ENCODE measurements at regions not wholly inside any gene's neighbourhood (a gene's known extent, or its start where the extent isn't known, plus 50 kb on each side); places are given as distances from the start of the nearest gene placed in this dataset.

DNA sequence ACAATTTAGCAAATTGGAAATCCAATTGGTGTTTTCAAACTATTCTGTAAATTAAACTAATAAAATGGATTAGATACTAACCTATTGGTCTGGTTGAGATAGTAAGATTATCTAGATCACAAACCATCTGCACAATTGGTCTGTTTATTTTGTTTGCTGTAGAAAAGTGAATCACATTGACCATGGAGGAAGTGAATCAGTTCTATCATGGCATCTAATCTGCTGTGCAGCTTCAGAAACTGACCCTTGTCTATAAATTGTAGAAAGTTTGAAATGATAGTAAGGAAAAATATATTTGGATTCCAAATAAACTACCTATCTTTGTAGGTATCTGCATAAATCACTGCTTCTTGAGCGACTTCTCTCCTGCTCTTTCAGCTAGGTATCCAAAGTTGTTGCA is 1865.4 kb downstream of the MAT2B start (continued):
- TF ChIP-seq EZH2 (IDR thresholded peaks at IDR 0.05; ENCODE audit: borderline replicate concordance, insufficient read depth, low read length, poor library complexity, severe bottlenecking): no peak

DNA sequence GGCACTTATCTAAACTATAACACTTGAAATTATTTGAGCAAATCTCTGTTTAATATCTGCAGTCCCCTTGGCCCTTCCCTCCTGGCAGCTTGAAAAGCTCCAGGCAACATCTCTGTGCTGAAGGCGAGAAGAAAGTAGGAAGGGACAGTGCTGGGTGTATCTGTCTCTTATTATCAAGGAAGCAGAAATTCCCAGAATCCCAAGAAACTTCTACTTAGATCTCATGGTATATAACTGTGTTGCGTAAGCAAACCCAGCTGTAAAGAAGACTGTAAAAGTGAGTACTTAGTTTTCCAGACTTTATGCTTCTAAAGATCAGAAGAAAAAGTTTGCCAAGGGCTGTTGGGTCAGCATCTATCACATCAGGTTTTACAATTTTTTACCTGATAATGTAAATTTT is 1869.8 kb downstream of the MAT2B start:
- Histone ChIP-seq H3K9ac (ENCODE audit: low read length) (no peak overlapping the region), H3K79me2 (replicated peaks; ENCODE audit: insufficient read depth, low read length) (no peaks in the 10 kb centered on the region), H3K4me3 (ENCODE audit: low read length) (no peak overlapping the region), H4K20me1 (ENCODE audit: insufficient read depth) (no peaks in the 10 kb centered on the region), H3K36me3 (ENCODE audit: insufficient read depth, low read length) (no peaks in the 10 kb centered on the region), H3K9me3 (ENCODE audit: low read length) (no peaks in the 10 kb centered on the region), H3F3A (ENCODE audit: insufficient read depth, low read length, poor library complexity, severe bottlenecking) (no peaks in the 10 kb centered on the region), H3K27ac (ENCODE audit: low read length) (no peak overlapping the region), H3K9me2 (ENCODE audit: insufficient read depth, low read length) (no peaks in the 10 kb centered on the region), H3K27me3 (ENCODE audit: insufficient read depth, low read depth, low read length) (no peaks in the 10 kb centered on the region), H3K4me2 (ENCODE audit: low read length) (no peak overlapping the region), H2AFZ (ENCODE audit: low read depth, low read length) (no peak overlapping the region)
- TF ChIP-seq TAF1 (IDR thresholded peaks at IDR 0.05; ENCODE audit: low read depth): no peak
- TF ChIP-seq, protein P1, sequence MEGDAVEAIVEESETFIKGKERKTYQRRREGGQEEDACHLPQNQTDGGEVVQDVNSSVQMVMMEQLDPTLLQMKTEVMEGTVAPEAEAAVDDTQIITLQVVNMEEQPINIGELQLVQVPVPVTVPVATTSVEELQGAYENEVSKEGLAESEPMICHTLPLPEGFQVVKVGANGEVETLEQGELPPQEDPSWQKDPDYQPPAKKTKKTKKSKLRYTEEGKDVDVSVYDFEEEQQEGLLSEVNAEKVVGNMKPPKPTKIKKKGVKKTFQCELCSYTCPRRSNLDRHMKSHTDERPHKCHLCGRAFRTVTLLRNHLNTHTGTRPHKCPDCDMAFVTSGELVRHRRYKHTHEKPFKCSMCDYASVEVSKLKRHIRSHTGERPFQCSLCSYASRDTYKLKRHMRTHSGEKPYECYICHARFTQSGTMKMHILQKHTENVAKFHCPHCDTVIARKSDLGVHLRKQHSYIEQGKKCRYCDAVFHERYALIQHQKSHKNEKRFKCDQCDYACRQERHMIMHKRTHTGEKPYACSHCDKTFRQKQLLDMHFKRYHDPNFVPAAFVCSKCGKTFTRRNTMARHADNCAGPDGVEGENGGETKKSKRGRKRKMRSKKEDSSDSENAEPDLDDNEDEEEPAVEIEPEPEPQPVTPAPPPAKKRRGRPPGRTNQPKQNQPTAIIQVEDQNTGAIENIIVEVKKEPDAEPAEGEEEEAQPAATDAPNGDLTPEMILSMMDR (IDR thresholded peaks at IDR 0.05; ENCODE audit: poor library complexity, severe bottlenecking): no peak
- no peak for TF ChIP-seq SMC3 (conservative IDR thresholded peaks at IDR 0.05; ENCODE audit: poor library complexity)
- no peak for TF ChIP-seq MXI1 (conservative IDR thresholded peaks at IDR 0.05; ENCODE audit: poor library complexity, severe bottlenecking)
- TF ChIP-seq EZH2 (IDR thresholded peaks at IDR 0.05; ENCODE audit: borderline replicate concordance, insufficient read depth, low read length, poor library complexity, severe bottlenecking): no peak
- no peak for TF ChIP-seq EP300 (conservative IDR thresholded peaks at IDR 0.05; ENCODE audit: poor library complexity, severe bottlenecking)

DNA sequence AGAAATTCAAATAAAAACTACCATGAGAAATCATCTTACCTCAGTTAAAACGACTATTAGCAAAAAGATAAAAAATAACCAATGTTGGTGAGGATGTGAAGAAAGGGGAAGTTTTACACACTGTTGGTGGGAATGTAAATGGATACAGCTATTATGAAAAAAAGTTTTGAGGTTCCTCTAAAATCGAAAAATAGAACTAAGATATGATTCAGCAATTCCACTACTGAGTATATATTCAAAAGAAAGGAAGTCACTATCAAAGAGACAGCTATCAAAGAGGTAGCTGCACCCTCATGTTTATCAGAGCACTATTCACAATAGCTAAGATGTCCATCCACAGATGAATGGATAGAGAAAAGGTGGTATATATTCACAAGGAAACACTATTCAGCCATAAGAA is 1888.4 kb downstream of the MAT2B start:
- H3F3A ChIP-seq (ENCODE audit: insufficient read depth, low read length, poor library complexity, severe bottlenecking): no peaks in the 10 kb centered on the region
- no peak overlapping the region for H3K9ac ChIP-seq (ENCODE audit: low read length)
- H3K36me3 ChIP-seq (ENCODE audit: insufficient read depth, low read length): no peaks in the 10 kb centered on the region
- TF ChIP-seq, protein P1 (IDR thresholded peaks at IDR 0.05; ENCODE audit: poor library complexity, severe bottlenecking): no peak
- TF ChIP-seq MXI1 (conservative IDR thresholded peaks at IDR 0.05; ENCODE audit: poor library complexity, severe bottlenecking): no peak
- TF ChIP-seq RAD21 (conservative IDR thresholded peaks at IDR 0.05): no peak
- TF ChIP-seq SMC3 (conservative IDR thresholded peaks at IDR 0.05; ENCODE audit: poor library complexity): no peak
- TF ChIP-seq, protein P2, sequence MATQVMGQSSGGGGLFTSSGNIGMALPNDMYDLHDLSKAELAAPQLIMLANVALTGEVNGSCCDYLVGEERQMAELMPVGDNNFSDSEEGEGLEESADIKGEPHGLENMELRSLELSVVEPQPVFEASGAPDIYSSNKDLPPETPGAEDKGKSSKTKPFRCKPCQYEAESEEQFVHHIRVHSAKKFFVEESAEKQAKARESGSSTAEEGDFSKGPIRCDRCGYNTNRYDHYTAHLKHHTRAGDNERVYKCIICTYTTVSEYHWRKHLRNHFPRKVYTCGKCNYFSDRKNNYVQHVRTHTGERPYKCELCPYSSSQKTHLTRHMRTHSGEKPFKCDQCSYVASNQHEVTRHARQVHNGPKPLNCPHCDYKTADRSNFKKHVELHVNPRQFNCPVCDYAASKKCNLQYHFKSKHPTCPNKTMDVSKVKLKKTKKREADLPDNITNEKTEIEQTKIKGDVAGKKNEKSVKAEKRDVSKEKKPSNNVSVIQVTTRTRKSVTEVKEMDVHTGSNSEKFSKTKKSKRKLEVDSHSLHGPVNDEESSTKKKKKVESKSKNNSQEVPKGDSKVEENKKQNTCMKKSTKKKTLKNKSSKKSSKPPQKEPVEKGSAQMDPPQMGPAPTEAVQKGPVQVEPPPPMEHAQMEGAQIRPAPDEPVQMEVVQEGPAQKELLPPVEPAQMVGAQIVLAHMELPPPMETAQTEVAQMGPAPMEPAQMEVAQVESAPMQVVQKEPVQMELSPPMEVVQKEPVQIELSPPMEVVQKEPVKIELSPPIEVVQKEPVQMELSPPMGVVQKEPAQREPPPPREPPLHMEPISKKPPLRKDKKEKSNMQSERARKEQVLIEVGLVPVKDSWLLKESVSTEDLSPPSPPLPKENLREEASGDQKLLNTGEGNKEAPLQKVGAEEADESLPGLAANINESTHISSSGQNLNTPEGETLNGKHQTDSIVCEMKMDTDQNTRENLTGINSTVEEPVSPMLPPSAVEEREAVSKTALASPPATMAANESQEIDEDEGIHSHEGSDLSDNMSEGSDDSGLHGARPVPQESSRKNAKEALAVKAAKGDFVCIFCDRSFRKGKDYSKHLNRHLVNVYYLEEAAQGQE (IDR thresholded peaks at IDR 0.05; ENCODE audit: borderline replicate concordance): no peak
- no peak for TF ChIP-seq TAF1 (IDR thresholded peaks at IDR 0.05; ENCODE audit: low read depth)
- no peak for TF ChIP-seq EZH2 (IDR thresholded peaks at IDR 0.05; ENCODE audit: borderline replicate concordance, insufficient read depth, low read length, poor library complexity, severe bottlenecking)
- TF ChIP-seq EP300 (conservative IDR thresholded peaks at IDR 0.05; ENCODE audit: poor library complexity, severe bottlenecking): no peak
- TF ChIP-seq POLR2AphosphoS5 (IDR thresholded peaks at IDR 0.05): no peak
- H3K79me2 ChIP-seq (replicated peaks; ENCODE audit: insufficient read depth, low read length): no peaks in the 10 kb centered on the region
- no peaks in the 10 kb centered on the region for H3K9me2 ChIP-seq (ENCODE audit: insufficient read depth, low read length)
- H3K4me2 ChIP-seq (ENCODE audit: low read length): no peak overlapping the region
- no peak overlapping the region for H2AFZ ChIP-seq (ENCODE audit: low read depth, low read length)
- no peaks in the 10 kb centered on the region for H4K20me1 ChIP-seq (ENCODE audit: insufficient read depth)
- no peaks in the 10 kb centered on the region for H3K27me3 ChIP-seq (ENCODE audit: insufficient read depth, low read depth, low read length)
- no peak overlapping the region for H3K27ac ChIP-seq (ENCODE audit: low read length)
- H3K9me3 ChIP-seq (ENCODE audit: low read length): no peaks in the 10 kb centered on the region
- no peak overlapping the region for H3K4me3 ChIP-seq (ENCODE audit: low read length)
